Neuron (in vitro differentiated cells): ENCODE measurements at regions not wholly inside any gene's neighbourhood (a gene's known extent, or its start where the extent isn't known, plus 50 kb on each side); places are given as distances from the start of the nearest gene placed in this dataset.

Experiments
- H2AFZ ChIP-seq: one replicate; pipeline ENCODE4 v1.6.1; 2013; ENCODE audit warnings: low read depth, mild to moderate bottlenecking, inconsistent platforms, low read length, moderate library complexity
- H3K27me3 ChIP-seq: one replicate; pipeline ENCODE4 v1.6.1; 2013; ENCODE audit warnings: low read length; ENCODE audit not compliant: insufficient read depth
- H3K36me3 ChIP-seq: one replicate; pipeline ENCODE4 v1.6.1; 2013; ENCODE audit warnings: low read length; ENCODE audit not compliant: insufficient read depth
- H3K4me1 ChIP-seq: one replicate; pipeline ENCODE4 v1.6.1; 2013; ENCODE audit warnings: low read length; ENCODE audit not compliant: insufficient read depth
- H3K4me3 ChIP-seq: 2 replicates; pipeline ENCODE4 v1.5.1; 2013; ENCODE audit warnings: mild to moderate bottlenecking, low read length, moderate library complexity
- H3K9me3 ChIP-seq: one replicate; pipeline ENCODE4 v1.6.1; 2013; ENCODE audit warnings: low read length

DNA sequence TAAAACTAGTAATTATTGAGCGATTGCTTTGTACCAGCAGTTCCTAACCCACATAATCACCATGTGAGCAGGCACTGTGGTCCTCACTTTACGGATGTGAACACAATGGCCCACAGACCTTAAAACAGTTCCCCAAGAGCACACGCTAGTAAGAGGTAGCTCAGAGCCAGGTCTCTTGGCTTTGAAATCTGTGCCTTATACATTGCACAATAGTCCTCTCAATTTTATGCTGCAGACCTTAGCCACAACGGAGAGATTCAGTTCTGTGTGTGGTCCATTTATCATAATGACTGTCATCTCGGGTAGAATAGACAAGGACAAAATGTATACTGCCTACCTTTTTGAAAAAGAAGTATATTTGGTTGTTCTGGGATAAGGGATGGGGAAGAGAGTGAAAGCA lies 289.0 kb upstream of the ANKRD55 start:
- H3K27me3 ChIP-seq: no peaks in the 10 kb centered on the region
- no peaks in the 10 kb centered on the region for H3K9me3 ChIP-seq
- peaks cover 5% of the 10 kb centered on the region for H3K4me1 ChIP-seq
- no peak overlapping the region for H2AFZ ChIP-seq
- H3K36me3 ChIP-seq: no peaks in the 10 kb centered on the region
- no peak overlapping the region for H3K4me3 ChIP-seq

DNA sequence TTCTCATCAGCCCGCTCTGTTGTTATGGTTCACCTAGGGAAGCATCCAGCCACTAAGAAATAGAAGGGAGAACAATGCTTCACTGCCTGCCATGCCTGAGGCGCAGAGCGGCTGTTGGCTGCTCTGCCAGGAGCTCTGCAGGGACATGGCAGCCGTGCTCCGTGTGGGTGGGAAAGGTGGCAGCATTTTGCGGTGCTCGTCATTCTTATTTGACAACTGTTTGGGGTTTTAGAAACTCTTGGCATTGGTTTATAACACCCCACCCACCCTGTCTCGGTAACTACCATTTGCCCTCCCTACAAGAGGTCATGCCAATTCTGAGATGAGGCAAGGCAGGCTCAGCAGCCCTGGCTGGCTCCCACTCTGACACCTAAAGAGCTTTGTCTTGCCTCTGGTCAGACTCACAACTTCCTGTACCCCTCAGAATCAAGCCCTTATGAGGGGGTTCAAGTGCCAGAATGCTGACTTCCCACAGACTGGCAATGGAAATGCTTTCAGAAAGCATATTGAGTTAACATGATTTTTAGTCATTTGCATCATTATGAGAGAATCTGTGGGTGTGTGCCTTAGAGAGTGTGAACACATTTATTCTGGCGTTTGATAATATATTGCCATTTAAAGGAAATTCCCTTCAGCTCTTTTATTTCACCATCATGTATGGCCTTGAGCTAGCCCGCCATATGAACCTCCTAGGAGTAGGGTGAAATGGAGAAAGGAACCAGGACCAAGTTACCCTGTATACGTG lies 288.0 kb upstream of the ANKRD55 start:
- Histone ChIP-seq H3K4me1 (peaks cover 5% of the 10 kb centered on the region), H3K36me3 (no peaks in the 10 kb centered on the region), H3K9me3 (no peaks in the 10 kb centered on the region), H3K4me3 (no peak overlapping the region), H3K27me3 (no peaks in the 10 kb centered on the region), H2AFZ (no peak overlapping the region)

DNA sequence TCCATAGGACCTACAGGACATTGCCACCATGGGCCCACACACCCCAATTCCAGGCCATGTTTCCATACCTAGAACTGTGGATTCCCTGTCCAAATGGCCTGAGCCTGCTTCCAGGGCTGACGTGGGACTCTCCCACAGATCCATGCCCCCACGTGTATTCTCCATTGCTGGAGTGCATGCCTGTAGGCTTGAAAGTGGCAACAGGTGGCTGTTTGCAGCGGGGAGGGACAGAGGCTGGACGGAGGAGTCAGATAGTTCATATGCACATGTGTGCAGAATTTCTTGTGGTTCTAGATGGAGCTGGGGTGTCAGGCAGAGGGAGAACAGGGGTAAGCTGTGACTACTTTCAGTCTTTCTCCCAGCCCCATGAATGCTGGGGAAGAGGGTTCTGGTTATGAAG lies 285.7 kb upstream of the ANKRD55 start:
- H3K4me1 ChIP-seq: peaks cover 5% of the 10 kb centered on the region
- no peaks in the 10 kb centered on the region for H3K36me3 ChIP-seq
- H2AFZ ChIP-seq: no peak overlapping the region
- H3K27me3 ChIP-seq: no peaks in the 10 kb centered on the region
- H3K9me3 ChIP-seq: no peaks in the 10 kb centered on the region
- H3K4me3 ChIP-seq: no peak overlapping the region

DNA sequence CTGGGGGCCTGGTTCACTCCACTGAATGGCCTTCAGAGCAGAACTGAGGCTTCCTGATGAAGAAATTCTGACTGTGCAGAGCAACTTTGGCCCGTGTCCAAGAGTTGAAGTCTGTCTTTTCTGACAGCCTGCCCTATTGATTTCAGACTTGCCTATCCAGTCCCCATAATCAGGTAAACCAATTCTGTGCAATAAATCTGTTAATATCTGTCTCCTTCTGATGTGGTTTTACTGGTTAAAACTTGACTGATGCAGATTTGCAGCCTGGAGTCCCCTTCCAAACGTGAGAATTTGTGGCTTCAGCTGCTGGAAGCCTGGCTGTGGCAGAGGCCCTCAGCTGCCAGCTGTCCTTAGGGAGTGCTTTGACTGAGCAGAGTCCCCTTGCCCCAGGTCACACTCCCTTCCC lies 283.9 kb upstream of the ANKRD55 start:
- Histone ChIP-seq H3K27me3 (no peaks in the 10 kb centered on the region), H2AFZ (no peak overlapping the region), H3K36me3 (no peaks in the 10 kb centered on the region), H3K4me1 (no peaks in the 10 kb centered on the region), H3K4me3 (no peak overlapping the region), H3K9me3 (no peaks in the 10 kb centered on the region)

DNA sequence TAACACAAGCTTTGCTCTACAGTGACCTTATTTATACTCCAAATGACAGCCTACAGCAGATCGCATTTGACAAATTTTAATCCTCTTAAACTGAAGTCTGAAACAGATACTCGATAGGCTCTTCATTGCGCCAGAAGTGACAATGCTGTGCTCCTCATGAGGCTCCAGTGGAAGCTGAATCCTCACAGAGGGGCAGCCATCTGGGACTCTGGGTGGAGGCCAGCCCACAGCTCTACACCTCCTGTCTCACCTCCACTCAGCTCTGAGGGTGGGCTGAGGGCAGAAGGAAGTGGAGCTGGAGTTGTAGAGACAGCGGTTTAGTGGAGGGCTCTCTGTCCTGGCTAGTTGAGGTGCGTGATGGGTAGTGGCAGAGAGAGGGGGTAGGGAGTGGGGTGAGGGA lies 283.3 kb upstream of the ANKRD55 start:
- no peaks in the 10 kb centered on the region for H3K4me1 ChIP-seq
- no peak overlapping the region for H2AFZ ChIP-seq
- H3K9me3 ChIP-seq: no peaks in the 10 kb centered on the region
- H3K4me3 ChIP-seq: no peak overlapping the region
- H3K36me3 ChIP-seq: no peaks in the 10 kb centered on the region
- H3K27me3 ChIP-seq: no peaks in the 10 kb centered on the region

DNA sequence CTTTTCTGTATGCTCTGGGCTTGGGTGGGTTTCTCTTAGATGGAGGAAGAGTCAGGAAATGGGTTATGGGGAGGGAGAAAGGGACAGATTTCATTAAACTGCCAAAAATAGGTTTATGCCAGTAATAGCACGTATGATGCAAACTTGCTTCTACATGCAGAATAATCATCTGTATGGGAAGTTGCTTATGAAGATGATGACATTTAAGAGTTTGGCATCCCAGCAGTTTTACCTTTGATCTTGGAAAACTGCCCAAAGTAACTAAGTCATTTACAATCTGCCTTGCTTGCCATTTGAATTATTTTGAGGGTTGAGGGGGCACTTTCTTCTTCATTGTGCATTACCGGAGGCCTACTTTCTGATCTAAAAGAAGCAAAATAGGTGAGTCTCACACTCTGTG lies 282.9 kb upstream of the ANKRD55 start:
- Histone ChIP-seq H2AFZ (no peak overlapping the region), H3K27me3 (no peaks in the 10 kb centered on the region)

DNA sequence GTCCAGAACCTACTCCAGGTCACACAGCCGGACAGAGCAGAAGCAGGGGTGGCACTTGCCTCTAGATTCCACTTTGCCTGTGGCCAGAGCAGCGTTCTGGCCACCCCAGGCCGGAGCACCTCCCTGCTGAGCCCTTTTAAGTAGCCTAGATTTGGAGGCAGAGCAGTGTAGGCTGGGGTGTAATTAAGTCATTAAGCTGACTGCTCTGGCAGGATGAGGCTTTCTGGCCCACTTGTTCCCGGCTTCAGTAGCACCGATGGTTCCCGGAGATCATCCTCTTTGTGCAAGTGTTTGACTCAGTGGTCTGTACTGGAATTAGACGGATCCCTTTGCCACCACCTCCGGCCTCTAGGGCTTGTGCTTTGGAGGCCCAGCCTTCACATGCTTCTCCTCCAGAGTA lies 281.9 kb upstream of the ANKRD55 start:
- H3K36me3 ChIP-seq: no peaks in the 10 kb centered on the region
- no peaks in the 10 kb centered on the region for H3K4me1 ChIP-seq
- no peaks in the 10 kb centered on the region for H3K27me3 ChIP-seq
- H2AFZ ChIP-seq: no peak overlapping the region
- no peak overlapping the region for H3K4me3 ChIP-seq
- H3K9me3 ChIP-seq: no peaks in the 10 kb centered on the region

More for the DNA sequence above, 282.9 kb upstream of the ANKRD55 start:
- Histone ChIP-seq H3K4me3 (no peak overlapping the region), H3K4me1 (no peaks in the 10 kb centered on the region), H3K9me3 (no peaks in the 10 kb centered on the region), H3K36me3 (no peaks in the 10 kb centered on the region)

DNA sequence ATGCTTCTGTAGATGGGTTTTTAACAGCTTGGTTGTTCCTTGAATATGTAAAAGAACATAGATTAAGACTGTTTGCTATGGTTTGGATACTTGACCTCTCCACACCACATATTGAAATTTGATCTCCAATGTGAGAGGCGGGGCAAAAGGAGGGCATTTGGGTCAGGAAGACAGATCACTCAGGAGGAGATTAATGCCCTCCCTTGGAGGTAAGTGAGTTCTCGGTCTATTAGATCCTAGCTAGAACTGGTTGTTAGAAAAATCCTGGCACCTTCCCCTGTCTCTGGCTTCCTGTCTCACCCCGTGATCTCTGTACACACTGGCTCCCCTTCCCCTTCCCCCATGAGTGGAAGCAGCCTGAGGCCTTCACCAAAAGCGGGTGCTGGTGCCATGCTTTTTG lies 281.1 kb upstream of the ANKRD55 start:
- Histone ChIP-seq H3K4me1 (no peaks in the 10 kb centered on the region), H3K4me3 (no peak overlapping the region), H2AFZ (no peak overlapping the region), H3K27me3 (no peaks in the 10 kb centered on the region), H3K9me3 (no peaks in the 10 kb centered on the region), H3K36me3 (no peaks in the 10 kb centered on the region)

DNA sequence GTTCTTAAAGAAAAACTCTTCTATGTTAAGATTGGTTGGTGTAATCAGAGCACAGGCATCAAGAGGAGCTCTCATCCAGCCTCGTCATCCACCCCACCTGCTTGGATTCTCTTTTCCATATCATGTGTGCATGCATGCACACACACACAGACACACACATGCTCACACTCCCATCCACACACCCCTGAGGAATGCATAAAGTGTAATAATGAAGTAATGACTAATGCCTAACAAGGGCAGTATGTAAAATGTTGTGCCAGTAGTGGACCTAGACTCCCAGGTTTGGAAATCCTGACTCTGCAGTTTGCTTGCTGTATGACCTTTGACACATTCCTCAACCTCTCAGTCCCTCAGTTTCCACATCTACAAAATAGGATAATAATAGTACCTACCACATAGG lies 280.0 kb upstream of the ANKRD55 start:
- Histone ChIP-seq H3K4me1 (no peaks in the 10 kb centered on the region), H3K36me3 (no peaks in the 10 kb centered on the region), H3K9me3 (no peaks in the 10 kb centered on the region), H3K27me3 (no peaks in the 10 kb centered on the region), H3K4me3 (no peak overlapping the region), H2AFZ (no peak overlapping the region)

DNA sequence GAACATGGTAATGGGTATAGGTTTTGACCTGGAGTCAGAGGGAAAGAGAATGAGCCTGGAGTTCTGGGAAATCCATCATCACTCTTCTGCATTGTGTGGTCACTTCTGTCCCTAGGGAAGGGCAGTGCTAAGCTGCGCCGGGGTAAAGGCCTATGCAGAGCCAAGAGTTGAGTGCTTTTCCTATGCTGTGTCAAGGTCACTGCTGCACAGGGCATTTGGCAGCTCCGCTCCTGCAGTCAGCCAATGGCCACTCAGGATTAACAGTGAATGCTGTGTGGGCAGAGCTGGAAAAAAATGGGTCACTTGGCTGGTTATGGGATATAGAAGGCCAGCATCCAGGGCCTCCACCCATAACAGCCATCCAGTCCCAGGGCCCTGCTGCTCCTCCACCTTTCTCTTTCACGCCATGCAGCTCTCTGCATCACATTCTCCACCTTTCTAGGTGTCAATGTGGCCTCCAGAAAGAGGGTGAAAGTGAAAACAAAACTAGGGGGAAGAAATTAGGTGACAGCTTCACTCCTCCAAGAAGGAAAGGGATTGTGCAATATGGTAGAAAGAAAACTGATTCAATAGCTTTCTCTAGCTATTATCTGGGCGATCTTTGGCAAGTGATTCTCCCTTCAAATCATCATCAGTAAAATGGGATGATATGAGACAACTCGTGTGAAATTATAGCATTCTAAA lies 279.3 kb upstream of the ANKRD55 start:
- Histone ChIP-seq H3K4me3 (no peak overlapping the region), H2AFZ (no peak overlapping the region)

DNA sequence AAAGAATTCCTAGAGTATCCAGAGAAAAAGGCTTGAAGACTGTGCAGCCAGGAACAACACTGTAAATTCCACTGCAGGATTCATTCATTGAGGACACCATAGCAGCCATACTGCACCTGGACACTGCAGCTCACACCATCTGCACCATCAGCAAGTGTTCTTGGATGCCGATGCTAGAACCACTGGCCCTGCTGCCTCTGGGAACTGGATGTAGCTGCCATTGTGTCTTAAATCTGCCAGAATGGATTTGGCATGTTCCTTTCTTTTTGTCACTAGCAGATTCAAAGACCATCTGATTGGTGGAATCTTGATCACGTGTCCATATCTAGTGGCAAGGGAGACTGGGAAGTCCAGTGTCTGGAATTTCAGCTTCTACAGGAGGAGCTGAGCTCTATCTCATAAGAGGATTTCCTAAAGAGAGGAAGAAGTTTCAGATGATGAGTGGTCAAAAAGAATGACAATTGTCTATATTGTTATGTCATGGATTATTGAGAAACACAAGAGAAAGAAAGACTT lies 278.3 kb upstream of the ANKRD55 start:
- peaks cover 4% of the 10 kb centered on the region for H3K4me1 ChIP-seq
- no peaks in the 10 kb centered on the region for H3K36me3 ChIP-seq
- no peaks in the 10 kb centered on the region for H3K27me3 ChIP-seq
- no peaks in the 10 kb centered on the region for H3K9me3 ChIP-seq
- H3K4me3 ChIP-seq: no peak overlapping the region
- no peak overlapping the region for H2AFZ ChIP-seq

More for the DNA sequence above, 279.3 kb upstream of the ANKRD55 start:
- Histone ChIP-seq H3K36me3 (no peaks in the 10 kb centered on the region), H3K27me3 (no peaks in the 10 kb centered on the region), H3K4me1 (no peaks in the 10 kb centered on the region), H3K9me3 (no peaks in the 10 kb centered on the region)

DNA sequence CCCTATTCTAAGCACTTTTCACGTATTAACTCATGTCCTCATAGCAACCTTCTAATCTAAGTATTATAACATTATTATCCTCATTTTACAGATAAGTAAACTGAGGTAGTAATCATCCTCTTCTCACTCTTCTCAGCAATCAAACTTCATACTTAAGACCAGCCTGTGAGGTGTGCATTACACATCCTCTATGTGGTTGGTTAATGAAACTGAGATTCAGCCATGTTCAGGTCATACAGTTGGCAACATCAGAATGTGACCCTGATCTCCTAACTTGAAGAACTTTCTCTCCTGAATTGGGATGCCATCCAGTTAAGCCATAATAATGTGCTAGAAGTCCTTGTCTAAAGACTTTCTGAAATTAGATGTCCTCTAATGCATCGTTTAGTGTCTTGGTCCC lies 275.1 kb upstream of the ANKRD55 start:
- H3K36me3 ChIP-seq: no peaks in the 10 kb centered on the region
- H3K4me3 ChIP-seq: no peak overlapping the region
- no peaks in the 10 kb centered on the region for H3K9me3 ChIP-seq
- peaks cover 4% of the 10 kb centered on the region for H3K4me1 ChIP-seq
- H2AFZ ChIP-seq: no peak overlapping the region
- no peaks in the 10 kb centered on the region for H3K27me3 ChIP-seq

DNA sequence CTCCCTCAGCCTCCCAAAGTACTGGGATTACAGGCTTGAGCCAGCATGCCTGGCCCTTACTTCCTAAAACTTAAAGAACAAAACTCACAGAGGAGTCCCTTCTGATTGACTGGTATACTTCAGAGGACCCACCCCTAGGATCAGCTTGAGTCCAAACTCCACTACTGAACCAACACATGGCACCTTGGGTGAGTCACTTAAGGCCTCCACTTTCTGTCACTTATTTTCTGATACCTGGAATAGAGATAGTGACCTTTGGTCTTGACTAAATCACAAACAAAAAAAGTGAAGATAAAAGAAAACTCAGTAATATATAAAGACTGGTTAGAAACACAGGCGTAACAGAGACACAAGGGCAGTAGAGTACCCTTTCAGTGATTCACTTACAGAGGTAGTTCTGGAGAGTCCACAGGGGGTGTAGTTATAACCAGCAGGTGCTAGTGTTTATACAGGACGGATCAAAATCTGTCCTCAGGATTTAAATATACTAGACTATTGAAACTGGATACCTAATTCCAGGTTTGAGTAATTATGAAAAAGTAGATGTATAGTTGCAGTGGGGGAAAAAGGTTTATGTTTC lies 274.3 kb upstream of the ANKRD55 start:
- H3K4me1 ChIP-seq: peaks cover 4% of the 10 kb centered on the region
- no peaks in the 10 kb centered on the region for H3K9me3 ChIP-seq
- H3K27me3 ChIP-seq: no peaks in the 10 kb centered on the region
- no peak overlapping the region for H2AFZ ChIP-seq
- H3K4me3 ChIP-seq: no peak overlapping the region
- H3K36me3 ChIP-seq: no peaks in the 10 kb centered on the region
